ENCODE measurements at regions not wholly inside any gene's neighbourhood (a gene's known extent, or its start where the extent isn't known, plus 50 kb on each side); places are given as distances from the start of the nearest gene placed in this dataset.

DNA sequence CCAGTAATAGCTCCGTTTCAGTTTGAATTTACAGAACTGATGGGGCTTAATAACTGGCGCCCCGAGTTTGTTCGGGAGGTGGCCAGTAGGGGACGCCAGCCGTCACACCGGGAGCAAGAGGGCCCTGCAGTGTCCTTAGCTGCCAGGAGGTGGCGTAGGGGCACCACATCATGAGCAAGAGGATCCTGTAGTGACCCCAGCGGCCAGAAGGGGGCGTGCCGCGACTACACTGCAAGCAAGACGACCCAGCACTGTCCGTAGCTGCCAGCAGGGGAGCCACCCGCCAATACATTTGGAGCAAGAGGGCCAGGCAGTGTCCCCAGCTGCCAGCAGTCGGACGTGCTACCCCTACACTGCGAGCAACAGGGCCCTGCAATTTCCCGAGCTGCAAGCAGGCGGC is 663.7 kb upstream of the B3GAT1 start:
- DNase-seq (ENCODE audit: low read depth): peak; percentile 39
- TF ChIP-seq, protein P1, sequence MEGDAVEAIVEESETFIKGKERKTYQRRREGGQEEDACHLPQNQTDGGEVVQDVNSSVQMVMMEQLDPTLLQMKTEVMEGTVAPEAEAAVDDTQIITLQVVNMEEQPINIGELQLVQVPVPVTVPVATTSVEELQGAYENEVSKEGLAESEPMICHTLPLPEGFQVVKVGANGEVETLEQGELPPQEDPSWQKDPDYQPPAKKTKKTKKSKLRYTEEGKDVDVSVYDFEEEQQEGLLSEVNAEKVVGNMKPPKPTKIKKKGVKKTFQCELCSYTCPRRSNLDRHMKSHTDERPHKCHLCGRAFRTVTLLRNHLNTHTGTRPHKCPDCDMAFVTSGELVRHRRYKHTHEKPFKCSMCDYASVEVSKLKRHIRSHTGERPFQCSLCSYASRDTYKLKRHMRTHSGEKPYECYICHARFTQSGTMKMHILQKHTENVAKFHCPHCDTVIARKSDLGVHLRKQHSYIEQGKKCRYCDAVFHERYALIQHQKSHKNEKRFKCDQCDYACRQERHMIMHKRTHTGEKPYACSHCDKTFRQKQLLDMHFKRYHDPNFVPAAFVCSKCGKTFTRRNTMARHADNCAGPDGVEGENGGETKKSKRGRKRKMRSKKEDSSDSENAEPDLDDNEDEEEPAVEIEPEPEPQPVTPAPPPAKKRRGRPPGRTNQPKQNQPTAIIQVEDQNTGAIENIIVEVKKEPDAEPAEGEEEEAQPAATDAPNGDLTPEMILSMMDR (IDR thresholded peaks at IDR 0.05; ENCODE audit: low read length, missing control alignments): peak; percentile 29
- no peak overlapping the region for H3K4me3 ChIP-seq (replicated peaks; ENCODE audit: low read depth, low read length)

DNA sequence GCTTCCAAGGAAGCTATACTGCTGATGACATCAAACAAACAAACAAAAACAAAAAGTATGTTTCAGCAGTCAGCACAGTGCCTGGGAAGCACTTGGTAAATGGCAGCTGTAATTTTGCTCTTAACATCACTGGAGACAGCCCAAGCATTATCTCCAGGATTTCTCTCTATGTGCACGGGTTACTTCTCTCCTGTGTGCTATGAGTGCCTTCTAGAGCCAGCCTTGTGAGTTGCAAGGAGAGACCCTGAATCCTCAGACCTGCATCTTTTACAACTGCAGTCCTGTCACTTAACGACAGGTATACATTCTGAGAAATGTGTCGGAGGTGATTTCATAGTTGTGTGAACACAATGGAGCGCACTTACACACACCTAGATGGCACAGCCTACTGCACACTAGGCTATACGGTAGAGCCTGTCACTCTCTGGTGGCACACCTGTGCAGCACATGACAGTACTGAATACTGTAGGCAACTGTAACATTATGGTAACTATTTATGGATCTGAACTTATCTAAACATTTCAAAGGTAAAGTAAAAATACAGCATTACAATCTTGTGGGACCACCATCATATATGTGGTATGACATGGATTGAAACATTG is 662.5 kb upstream of the B3GAT1 start:
- DNase-seq (ENCODE audit: low read depth): no peak
- H3K4me3 ChIP-seq (replicated peaks; ENCODE audit: low read depth, low read length): no peak overlapping the region
- TF ChIP-seq, protein P1 (IDR thresholded peaks at IDR 0.05; ENCODE audit: low read length, missing control alignments): peak; percentile 22

DNA sequence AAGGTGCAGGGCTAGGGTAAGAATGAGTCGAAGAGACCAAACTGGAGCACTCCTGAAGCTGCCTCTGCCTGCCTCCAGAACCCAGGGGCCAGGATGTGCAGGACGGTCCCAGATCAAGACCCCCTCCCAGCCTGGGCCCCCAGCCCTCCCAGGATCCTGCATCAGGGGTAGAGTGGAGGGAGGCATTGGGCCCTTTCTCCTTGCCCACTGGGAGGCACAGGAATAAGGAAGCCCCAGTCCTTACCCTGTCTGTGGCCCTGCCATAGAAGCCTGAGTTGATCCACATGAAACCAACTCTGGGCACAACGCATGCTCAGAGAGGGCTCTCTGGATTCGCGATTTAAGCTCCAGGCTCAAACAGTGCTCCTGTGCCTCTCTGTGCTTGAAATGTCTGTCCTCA is 661.8 kb upstream of the B3GAT1 start:
- no peak for DNase-seq (ENCODE audit: low read depth)
- H3K4me3 ChIP-seq (replicated peaks; ENCODE audit: low read depth, low read length): no peak overlapping the region
- TF ChIP-seq, protein P1 (IDR thresholded peaks at IDR 0.05; ENCODE audit: low read length, missing control alignments): no peak

DNA sequence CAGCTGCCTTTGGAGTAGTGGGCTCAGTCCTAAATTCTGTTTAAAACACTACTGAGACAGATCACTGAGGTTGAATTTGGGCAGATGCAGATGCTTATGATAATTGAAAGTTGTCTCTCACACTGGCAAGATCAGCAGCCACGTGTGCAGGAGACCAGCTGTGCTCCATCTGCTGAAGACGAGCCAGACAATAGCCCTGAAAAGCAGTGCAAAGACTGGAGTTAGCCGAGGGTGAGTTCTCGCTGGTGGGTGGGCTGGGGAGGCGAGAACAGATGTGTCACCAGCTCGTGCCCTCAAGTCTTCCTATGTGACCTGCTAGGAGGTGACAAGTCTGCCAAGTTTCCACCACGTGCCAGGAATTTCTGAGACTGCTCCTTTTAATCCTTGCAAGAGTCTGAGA is 661.3 kb upstream of the B3GAT1 start:
- no peak overlapping the region for H3K4me3 ChIP-seq (replicated peaks; ENCODE audit: low read depth, low read length)
- DNase-seq (ENCODE audit: low read depth): no peak
- TF ChIP-seq, protein P1 (IDR thresholded peaks at IDR 0.05; ENCODE audit: low read length, missing control alignments): no peak

DNA sequence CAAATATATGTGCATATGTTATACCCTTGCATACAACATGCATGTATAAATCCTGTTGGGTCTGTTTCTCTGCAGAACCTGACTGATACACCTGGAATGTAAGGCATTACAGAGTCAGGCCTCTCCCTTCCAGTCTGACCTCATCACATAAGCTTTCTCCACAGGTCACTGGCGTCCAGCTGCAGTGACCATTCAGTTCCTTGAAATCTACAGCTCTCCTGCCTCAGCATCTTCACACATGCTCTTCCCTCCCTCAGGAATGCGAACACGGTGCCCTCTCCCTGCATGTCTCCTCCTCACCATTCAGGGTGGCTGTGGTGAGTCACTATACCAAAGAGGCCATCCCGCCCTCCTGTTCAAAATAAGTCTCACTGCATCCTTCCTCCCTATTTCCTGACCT is 657.8 kb upstream of the B3GAT1 start:
- TF ChIP-seq, protein P1 (IDR thresholded peaks at IDR 0.05; ENCODE audit: low read length, missing control alignments): no peak
- no peak for DNase-seq (ENCODE audit: low read depth)
- no peak overlapping the region for H3K4me3 ChIP-seq (replicated peaks; ENCODE audit: low read depth, low read length)

DNA sequence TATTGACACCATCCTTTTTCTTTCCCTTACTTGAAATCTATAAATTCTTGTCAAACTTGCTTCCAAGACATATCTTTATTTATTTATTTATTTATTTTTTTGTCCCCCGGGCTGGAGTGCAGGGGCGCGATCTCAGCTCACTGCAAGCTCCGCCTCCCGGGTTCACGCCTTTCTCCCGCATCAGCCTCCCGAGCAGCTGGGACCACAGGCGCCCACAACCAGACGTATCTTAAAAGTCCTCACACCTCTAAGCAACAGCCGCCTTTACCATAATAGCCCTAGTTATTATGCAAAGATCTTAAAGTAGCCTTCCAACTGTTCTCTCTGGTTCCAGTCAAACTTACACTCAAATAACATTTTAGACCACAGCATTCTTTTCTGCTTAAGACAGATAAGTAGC is 657.0 kb upstream of the B3GAT1 start:
- H3K4me3 ChIP-seq (replicated peaks; ENCODE audit: low read depth, low read length): no peak overlapping the region
- TF ChIP-seq, protein P1 (IDR thresholded peaks at IDR 0.05; ENCODE audit: low read length, missing control alignments): no peak
- no peak for DNase-seq (ENCODE audit: low read depth)

DNA sequence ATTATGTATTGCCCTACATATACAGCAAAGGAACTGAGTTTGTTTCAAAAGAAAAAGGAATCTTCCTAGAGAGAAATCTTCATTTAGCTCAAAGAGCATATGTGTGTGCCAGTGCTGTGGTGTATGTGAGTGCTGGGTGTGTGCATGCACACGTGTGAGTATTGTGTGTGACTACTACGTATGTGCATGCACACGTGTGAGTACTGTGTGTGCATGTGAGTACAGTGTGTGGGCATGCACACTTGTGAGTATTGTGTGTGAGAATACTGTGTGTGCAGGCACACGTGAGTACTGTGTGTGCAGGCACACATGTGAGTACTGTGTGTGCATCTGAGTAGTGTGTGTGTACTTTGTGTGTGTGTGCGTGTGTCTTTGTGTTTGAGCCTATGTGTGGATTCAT is 651.0 kb upstream of the B3GAT1 start:
- TF ChIP-seq, protein P1 (IDR thresholded peaks at IDR 0.05; ENCODE audit: low read length, missing control alignments): no peak
- H3K4me3 ChIP-seq (replicated peaks; ENCODE audit: low read depth, low read length): no peak overlapping the region
- no peak for DNase-seq (ENCODE audit: low read depth)

Measured in fibroblast of pulmonary artery (primary cell).